WTC11 (cell line): ENCODE measurements at regions not wholly inside any gene's neighbourhood (a gene's known extent, or its start where the extent isn't known, plus 50 kb on each side); places are given as distances from the start of the nearest gene placed in this dataset.
A peak's percentile ranks its signal among the peaks of the same experiment; 100 is the strongest.

ENCODE experiments used
- ATAC-seq: fragments of 200-7000 bp; cut with Tn5 transposase; 2 replicates; pipeline ENCODE4 v1.10.0; 2021; ENCODE audit warnings: mild to moderate bottlenecking, moderate library complexity
- CTCF ChIA-PET: fragments of 300-600 bp; sonication (Branson Sonifier 250); formaldehyde crosslinking; loops from one replicate; lab custom pipeline; 2021; ENCODE audit warnings: antibody characterized with exemption; lab: Charles Lee
- POLR2A ChIA-PET: fragments of 350-600 bp; sonication (Branson Sonifier 250); formaldehyde crosslinking; loops from one replicate; lab custom pipeline; 2021; ENCODE audit warnings: antibody characterized with exemption; lab: Charles Lee
- DNase-seq: peaks from one replicate; pipeline ENCODE4 v3.0.0; 2021; ENCODE audit warnings: low spot score
- H3K27ac Mint-ChIP-seq: 2 replicates; pipeline ENCODE4 v1.8.0; 2021; ENCODE audit warnings: mixed read lengths
- H3K27me3 Mint-ChIP-seq: 2 replicates; pipeline ENCODE4 v1.8.0; 2021; ENCODE audit warnings: low read depth, mild to moderate bottlenecking, moderate library complexity, mixed read lengths
- H3K36me3 Mint-ChIP-seq: 2 replicates; pipeline ENCODE4 v1.8.0; 2021; ENCODE audit warnings: mixed read lengths
- H3K4me1 Mint-ChIP-seq: 2 replicates; pipeline ENCODE4 v1.8.0; 2022; ENCODE audit warnings: mixed read lengths
- H3K4me3 Mint-ChIP-seq: 2 replicates; pipeline ENCODE4 v1.8.0; 2021; ENCODE audit warnings: mild to moderate bottlenecking, moderate library complexity, mixed read lengths
- H3K9me3 Mint-ChIP-seq: 2 replicates; pipeline ENCODE4 v1.8.0; 2021; ENCODE audit warnings: mixed read lengths
- ATF1 ChIP-seq: sonication (generic); formaldehyde crosslinking; IDR thresholded peaks from 2 replicates; pipeline ENCODE4 v1.8.1; 2023; ENCODE audit warnings: mild to moderate bottlenecking, moderate library complexity, missing genetic modification reagents
- ELF4 ChIP-seq: sonication (generic); formaldehyde crosslinking; IDR thresholded peaks from 2 replicates; pipeline ENCODE4 v1.8.1; 2022; ENCODE audit warnings: low read depth, mild to moderate bottlenecking, moderate library complexity, missing genetic modification reagents
- ESRRA ChIP-seq: sonication (generic); formaldehyde crosslinking; IDR thresholded peaks from 2 replicates; pipeline ENCODE4 v1.8.1; 2022; ENCODE audit warnings: mild to moderate bottlenecking, missing genetic modification reagents, borderline replicate concordance
- IRF2 ChIP-seq: sonication (generic); formaldehyde crosslinking; IDR thresholded peaks from 2 replicates; pipeline ENCODE4 v1.8.0; 2022; ENCODE audit warnings: low read depth, missing genetic modification reagents, borderline replicate concordance
- JUN ChIP-seq: sonication (generic); formaldehyde crosslinking; IDR thresholded peaks from 2 replicates; pipeline ENCODE4 v1.8.0; 2023; ENCODE audit warnings: mild to moderate bottlenecking, missing genetic modification reagents
- PRRX2 ChIP-seq: fragments of 250-450 bp; sonication (Bioruptor Pico); IDR thresholded peaks from 2 replicates; pipeline ENCODE4 v1.8.0; 2021; ENCODE audit warnings: mild to moderate bottlenecking
- RORB ChIP-seq: fragments of 250-450 bp; sonication (Bioruptor Pico); IDR thresholded peaks from 2 replicates; pipeline ENCODE4 v1.9.0; 2021; ENCODE audit warnings: mild to moderate bottlenecking
- ZNF423 ChIP-seq: fragments of 250-450 bp; sonication (Bioruptor Pico); IDR thresholded peaks from 2 replicates; pipeline ENCODE4 v2.1.2; 2022; ENCODE audit warnings: mild to moderate bottlenecking, moderate library complexity
- TF ChIP-seq, protein P1 (sequence below): sonication (generic); formaldehyde crosslinking; conservative IDR thresholded peaks from 2 replicates; pipeline ENCODE4 v1.8.1; 2022; ENCODE audit warnings: mild to moderate bottlenecking, missing genetic modification reagents
- TF ChIP-seq, protein P2 (sequence below): sonication (generic); formaldehyde crosslinking; IDR thresholded peaks from 2 replicates; pipeline ENCODE4 v1.8.1; 2023; ENCODE audit warnings: mild to moderate bottlenecking, moderate library complexity, missing genetic modification reagents
- TF ChIP-seq, protein P3 (sequence below): sonication (generic); formaldehyde crosslinking; IDR thresholded peaks from 2 replicates; pipeline ENCODE4 v1.8.0; 2023; ENCODE audit warnings: missing genetic modification reagents, mild to moderate bottlenecking, borderline replicate concordance
- TF ChIP-seq, protein P4 (sequence below): fragments of 250-450 bp; sonication (Bioruptor Pico); IDR thresholded peaks from 2 replicates; pipeline ENCODE4 v1.9.0; 2021; ENCODE audit warnings: moderate library complexity, mild to moderate bottlenecking, inconsistent platforms, borderline replicate concordance
- TF ChIP-seq, protein P5 (sequence below): sonication (generic); formaldehyde crosslinking; IDR thresholded peaks from 2 replicates; pipeline ENCODE4 v1.8.0; 2023; ENCODE audit warnings: missing genetic modification reagents
- TF ChIP-seq, protein P6 (sequence below): fragments of 250-450 bp; sonication (Bioruptor Pico); IDR thresholded peaks from 2 replicates; pipeline ENCODE4 v1.9.0; 2021; ENCODE audit warnings: mild to moderate bottlenecking
- TF ChIP-seq, protein P7 (sequence below): sonication (generic); formaldehyde crosslinking; IDR thresholded peaks from 2 replicates; pipeline ENCODE4 v1.8.1; 2023; ENCODE audit warnings: mild to moderate bottlenecking, missing genetic modification reagents
- TF ChIP-seq, protein P8 (sequence below): fragments of 200-600 bp; IDR thresholded peaks from 2 replicates; pipeline ENCODE4 v1.8.0; 2022; ENCODE audit warnings: antibody characterized with exemption
- TF ChIP-seq, protein P9 (sequence below): sonication (generic); formaldehyde crosslinking; IDR thresholded peaks from 2 replicates; pipeline ENCODE4 v1.8.1; 2023; ENCODE audit warnings: mild to moderate bottlenecking, missing genetic modification reagents
- TF ChIP-seq, protein P10 (sequence below): sonication (generic); formaldehyde crosslinking; conservative IDR thresholded peaks from 2 replicates; pipeline ENCODE4 v1.8.1; 2023; ENCODE audit warnings: mild to moderate bottlenecking, low read depth, missing genetic modification reagents, moderate library complexity

DNA sequence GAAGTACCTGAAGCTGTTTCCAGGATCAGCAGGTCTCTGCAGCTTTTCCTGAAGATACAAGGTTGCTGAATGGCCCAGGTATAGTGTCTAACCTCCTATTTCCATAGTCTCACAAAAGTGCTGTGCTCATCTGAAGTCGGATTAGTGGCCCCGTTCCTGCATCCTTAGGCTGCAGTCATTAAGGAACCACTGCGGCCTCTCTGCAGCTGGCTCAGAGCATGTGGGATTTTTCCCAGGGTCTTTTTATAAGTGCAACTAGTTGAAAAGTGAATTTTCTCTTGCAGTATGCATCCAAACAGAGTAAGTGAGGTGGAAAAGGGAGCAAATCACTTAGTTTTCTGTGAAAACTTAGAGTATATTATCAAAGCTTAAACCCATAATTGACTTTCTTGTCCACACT lies 565.3 kb upstream of the NEGR1 start:
- ChIA-PET POLR2A (interaction anchor here (0.7 kb wide), 1 partner anchor 261 kb away, joined by 4 read pairs; no protein-coding TSS in a partner anchor), CTCF (interaction anchor here (0.6 to 1.5 kb wide), 4 partner anchors 17 to 577 kb away, joined by 3 to 6 read pairs (median 5); no protein-coding TSS in a partner anchor)
- DNase-seq: no peak
- H3K27ac Mint-ChIP-seq: peak overlapping the region; percentile 88
- H3K4me1 Mint-ChIP-seq: peaks cover 55% of the 10 kb centered on the region
- no peaks in the 10 kb centered on the region for H3K27me3 Mint-ChIP-seq
- peak; percentile 22 for ATAC-seq
- no peak overlapping the region for H3K4me3 Mint-ChIP-seq
- no peaks in the 10 kb centered on the region for H3K36me3 Mint-ChIP-seq
- TF ChIP-seq, protein P1, sequence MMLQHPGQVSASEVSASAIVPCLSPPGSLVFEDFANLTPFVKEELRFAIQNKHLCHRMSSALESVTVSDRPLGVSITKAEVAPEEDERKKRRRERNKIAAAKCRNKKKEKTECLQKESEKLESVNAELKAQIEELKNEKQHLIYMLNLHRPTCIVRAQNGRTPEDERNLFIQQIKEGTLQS: no peak
- TF ChIP-seq, protein P2, sequence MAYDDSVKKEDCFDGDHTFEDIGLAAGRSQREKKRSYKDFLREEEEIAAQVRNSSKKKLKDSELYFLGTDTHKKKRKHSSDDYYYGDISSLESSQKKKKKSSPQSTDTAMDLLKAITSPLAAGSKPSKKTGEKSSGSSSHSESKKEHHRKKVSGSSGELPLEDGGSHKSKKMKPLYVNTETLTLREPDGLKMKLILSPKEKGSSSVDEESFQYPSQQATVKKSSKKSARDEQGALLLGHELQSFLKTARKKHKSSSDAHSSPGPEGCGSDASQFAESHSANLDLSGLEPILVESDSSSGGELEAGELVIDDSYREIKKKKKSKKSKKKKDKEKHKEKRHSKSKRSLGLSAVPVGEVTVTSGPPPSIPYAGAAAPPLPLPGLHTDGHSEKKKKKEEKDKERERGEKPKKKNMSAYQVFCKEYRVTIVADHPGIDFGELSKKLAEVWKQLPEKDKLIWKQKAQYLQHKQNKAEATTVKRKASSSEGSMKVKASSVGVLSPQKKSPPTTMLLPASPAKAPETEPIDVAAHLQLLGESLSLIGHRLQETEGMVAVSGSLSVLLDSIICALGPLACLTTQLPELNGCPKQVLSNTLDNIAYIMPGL (CRISPR knock-in tag): no peak
- TF ChIP-seq, protein P3, sequence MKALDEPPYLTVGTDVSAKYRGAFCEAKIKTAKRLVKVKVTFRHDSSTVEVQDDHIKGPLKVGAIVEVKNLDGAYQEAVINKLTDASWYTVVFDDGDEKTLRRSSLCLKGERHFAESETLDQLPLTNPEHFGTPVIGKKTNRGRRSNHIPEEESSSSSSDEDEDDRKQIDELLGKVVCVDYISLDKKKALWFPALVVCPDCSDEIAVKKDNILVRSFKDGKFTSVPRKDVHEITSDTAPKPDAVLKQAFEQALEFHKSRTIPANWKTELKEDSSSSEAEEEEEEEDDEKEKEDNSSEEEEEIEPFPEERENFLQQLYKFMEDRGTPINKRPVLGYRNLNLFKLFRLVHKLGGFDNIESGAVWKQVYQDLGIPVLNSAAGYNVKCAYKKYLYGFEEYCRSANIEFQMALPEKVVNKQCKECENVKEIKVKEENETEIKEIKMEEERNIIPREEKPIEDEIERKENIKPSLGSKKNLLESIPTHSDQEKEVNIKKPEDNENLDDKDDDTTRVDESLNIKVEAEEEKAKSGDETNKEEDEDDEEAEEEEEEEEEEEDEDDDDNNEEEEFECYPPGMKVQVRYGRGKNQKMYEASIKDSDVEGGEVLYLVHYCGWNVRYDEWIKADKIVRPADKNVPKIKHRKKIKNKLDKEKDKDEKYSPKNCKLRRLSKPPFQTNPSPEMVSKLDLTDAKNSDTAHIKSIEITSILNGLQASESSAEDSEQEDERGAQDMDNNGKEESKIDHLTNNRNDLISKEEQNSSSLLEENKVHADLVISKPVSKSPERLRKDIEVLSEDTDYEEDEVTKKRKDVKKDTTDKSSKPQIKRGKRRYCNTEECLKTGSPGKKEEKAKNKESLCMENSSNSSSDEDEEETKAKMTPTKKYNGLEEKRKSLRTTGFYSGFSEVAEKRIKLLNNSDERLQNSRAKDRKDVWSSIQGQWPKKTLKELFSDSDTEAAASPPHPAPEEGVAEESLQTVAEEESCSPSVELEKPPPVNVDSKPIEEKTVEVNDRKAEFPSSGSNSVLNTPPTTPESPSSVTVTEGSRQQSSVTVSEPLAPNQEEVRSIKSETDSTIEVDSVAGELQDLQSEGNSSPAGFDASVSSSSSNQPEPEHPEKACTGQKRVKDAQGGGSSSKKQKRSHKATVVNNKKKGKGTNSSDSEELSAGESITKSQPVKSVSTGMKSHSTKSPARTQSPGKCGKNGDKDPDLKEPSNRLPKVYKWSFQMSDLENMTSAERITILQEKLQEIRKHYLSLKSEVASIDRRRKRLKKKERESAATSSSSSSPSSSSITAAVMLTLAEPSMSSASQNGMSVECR (CRISPR knock-in tag): no peak
- TF ChIP-seq, protein P4, sequence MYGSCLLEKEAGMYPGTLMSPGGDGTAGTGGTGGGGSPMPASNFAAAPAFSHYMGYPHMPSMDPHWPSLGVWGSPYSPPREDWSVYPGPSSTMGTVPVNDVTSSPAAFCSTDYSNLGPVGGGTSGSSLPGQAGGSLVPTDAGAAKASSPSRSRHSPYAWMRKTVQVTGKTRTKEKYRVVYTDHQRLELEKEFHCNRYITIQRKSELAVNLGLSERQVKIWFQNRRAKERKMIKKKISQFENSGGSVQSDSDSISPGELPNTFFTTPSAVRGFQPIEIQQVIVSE: no peak
- TF ChIP-seq, protein P5, sequence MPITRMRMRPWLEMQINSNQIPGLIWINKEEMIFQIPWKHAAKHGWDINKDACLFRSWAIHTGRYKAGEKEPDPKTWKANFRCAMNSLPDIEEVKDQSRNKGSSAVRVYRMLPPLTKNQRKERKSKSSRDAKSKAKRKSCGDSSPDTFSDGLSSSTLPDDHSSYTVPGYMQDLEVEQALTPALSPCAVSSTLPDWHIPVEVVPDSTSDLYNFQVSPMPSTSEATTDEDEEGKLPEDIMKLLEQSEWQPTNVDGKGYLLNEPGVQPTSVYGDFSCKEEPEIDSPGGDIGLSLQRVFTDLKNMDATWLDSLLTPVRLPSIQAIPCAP (CRISPR knock-in tag): no peak
- no peak for TF ChIP-seq ZNF423 (CRISPR knock-in tag)
- TF ChIP-seq PRRX2 (CRISPR knock-in tag): no peak
- TF ChIP-seq IRF2 (CRISPR knock-in tag): no peak
- no peak for TF ChIP-seq JUN (CRISPR knock-in tag)
- TF ChIP-seq, protein P6, sequence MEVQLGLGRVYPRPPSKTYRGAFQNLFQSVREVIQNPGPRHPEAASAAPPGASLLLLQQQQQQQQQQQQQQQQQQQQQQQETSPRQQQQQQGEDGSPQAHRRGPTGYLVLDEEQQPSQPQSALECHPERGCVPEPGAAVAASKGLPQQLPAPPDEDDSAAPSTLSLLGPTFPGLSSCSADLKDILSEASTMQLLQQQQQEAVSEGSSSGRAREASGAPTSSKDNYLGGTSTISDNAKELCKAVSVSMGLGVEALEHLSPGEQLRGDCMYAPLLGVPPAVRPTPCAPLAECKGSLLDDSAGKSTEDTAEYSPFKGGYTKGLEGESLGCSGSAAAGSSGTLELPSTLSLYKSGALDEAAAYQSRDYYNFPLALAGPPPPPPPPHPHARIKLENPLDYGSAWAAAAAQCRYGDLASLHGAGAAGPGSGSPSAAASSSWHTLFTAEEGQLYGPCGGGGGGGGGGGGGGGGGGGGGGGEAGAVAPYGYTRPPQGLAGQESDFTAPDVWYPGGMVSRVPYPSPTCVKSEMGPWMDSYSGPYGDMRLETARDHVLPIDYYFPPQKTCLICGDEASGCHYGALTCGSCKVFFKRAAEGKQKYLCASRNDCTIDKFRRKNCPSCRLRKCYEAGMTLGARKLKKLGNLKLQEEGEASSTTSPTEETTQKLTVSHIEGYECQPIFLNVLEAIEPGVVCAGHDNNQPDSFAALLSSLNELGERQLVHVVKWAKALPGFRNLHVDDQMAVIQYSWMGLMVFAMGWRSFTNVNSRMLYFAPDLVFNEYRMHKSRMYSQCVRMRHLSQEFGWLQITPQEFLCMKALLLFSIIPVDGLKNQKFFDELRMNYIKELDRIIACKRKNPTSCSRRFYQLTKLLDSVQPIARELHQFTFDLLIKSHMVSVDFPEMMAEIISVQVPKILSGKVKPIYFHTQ (CRISPR knock-in tag): no peak
- TF ChIP-seq, protein P7, sequence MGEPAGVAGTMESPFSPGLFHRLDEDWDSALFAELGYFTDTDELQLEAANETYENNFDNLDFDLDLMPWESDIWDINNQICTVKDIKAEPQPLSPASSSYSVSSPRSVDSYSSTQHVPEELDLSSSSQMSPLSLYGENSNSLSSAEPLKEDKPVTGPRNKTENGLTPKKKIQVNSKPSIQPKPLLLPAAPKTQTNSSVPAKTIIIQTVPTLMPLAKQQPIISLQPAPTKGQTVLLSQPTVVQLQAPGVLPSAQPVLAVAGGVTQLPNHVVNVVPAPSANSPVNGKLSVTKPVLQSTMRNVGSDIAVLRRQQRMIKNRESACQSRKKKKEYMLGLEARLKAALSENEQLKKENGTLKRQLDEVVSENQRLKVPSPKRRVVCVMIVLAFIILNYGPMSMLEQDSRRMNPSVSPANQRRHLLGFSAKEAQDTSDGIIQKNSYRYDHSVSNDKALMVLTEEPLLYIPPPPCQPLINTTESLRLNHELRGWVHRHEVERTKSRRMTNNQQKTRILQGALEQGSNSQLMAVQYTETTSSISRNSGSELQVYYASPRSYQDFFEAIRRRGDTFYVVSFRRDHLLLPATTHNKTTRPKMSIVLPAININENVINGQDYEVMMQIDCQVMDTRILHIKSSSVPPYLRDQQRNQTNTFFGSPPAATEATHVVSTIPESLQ (CRISPR knock-in tag): no peak
- TF ChIP-seq, protein P8, sequence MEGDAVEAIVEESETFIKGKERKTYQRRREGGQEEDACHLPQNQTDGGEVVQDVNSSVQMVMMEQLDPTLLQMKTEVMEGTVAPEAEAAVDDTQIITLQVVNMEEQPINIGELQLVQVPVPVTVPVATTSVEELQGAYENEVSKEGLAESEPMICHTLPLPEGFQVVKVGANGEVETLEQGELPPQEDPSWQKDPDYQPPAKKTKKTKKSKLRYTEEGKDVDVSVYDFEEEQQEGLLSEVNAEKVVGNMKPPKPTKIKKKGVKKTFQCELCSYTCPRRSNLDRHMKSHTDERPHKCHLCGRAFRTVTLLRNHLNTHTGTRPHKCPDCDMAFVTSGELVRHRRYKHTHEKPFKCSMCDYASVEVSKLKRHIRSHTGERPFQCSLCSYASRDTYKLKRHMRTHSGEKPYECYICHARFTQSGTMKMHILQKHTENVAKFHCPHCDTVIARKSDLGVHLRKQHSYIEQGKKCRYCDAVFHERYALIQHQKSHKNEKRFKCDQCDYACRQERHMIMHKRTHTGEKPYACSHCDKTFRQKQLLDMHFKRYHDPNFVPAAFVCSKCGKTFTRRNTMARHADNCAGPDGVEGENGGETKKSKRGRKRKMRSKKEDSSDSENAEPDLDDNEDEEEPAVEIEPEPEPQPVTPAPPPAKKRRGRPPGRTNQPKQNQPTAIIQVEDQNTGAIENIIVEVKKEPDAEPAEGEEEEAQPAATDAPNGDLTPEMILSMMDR: no peak
- TF ChIP-seq, protein P9, sequence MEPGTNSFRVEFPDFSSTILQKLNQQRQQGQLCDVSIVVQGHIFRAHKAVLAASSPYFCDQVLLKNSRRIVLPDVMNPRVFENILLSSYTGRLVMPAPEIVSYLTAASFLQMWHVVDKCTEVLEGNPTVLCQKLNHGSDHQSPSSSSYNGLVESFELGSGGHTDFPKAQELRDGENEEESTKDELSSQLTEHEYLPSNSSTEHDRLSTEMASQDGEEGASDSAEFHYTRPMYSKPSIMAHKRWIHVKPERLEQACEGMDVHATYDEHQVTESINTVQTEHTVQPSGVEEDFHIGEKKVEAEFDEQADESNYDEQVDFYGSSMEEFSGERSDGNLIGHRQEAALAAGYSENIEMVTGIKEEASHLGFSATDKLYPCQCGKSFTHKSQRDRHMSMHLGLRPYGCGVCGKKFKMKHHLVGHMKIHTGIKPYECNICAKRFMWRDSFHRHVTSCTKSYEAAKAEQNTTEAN (CRISPR knock-in tag): no peak
- no peak for TF ChIP-seq ESRRA (CRISPR knock-in tag)
- TF ChIP-seq ELF4 (CRISPR knock-in tag): no peak
- TF ChIP-seq, protein P10, sequence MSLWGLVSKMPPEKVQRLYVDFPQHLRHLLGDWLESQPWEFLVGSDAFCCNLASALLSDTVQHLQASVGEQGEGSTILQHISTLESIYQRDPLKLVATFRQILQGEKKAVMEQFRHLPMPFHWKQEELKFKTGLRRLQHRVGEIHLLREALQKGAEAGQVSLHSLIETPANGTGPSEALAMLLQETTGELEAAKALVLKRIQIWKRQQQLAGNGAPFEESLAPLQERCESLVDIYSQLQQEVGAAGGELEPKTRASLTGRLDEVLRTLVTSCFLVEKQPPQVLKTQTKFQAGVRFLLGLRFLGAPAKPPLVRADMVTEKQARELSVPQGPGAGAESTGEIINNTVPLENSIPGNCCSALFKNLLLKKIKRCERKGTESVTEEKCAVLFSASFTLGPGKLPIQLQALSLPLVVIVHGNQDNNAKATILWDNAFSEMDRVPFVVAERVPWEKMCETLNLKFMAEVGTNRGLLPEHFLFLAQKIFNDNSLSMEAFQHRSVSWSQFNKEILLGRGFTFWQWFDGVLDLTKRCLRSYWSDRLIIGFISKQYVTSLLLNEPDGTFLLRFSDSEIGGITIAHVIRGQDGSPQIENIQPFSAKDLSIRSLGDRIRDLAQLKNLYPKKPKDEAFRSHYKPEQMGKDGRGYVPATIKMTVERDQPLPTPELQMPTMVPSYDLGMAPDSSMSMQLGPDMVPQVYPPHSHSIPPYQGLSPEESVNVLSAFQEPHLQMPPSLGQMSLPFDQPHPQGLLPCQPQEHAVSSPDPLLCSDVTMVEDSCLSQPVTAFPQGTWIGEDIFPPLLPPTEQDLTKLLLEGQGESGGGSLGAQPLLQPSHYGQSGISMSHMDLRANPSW (CRISPR knock-in tag): no peak
- no peak for TF ChIP-seq ATF1 (CRISPR knock-in tag)
- no peak for TF ChIP-seq RORB
- peaks cover 2% of the 10 kb centered on the region for H3K9me3 Mint-ChIP-seq
